ENCODE measurements at regions not wholly inside any gene's neighbourhood (a gene's known extent, or its start where the extent isn't known, plus 50 kb on each side); places are given as distances from the start of the nearest gene placed in this dataset.

DNA sequence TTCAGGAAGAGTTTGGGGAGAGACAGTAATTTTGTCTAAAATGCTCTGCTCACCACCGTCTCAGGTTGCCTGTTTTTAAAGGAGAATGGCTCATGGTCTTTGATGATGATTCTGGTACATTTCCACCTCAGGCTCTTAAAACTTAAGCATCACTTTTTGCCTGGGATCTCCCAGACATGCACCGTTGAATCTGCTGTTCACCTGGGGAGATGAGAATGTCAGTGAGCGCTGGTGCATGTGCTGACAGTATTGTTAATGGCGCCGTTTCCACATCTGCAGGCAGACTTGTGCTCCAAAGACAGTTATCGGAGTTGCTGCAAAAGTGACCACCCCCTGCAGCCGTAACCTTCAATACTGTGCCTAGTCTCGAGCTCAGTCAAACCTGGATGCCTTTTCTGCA is 219.0 kb upstream of the TPM1 start:
- no peak for DNase-seq

DNA sequence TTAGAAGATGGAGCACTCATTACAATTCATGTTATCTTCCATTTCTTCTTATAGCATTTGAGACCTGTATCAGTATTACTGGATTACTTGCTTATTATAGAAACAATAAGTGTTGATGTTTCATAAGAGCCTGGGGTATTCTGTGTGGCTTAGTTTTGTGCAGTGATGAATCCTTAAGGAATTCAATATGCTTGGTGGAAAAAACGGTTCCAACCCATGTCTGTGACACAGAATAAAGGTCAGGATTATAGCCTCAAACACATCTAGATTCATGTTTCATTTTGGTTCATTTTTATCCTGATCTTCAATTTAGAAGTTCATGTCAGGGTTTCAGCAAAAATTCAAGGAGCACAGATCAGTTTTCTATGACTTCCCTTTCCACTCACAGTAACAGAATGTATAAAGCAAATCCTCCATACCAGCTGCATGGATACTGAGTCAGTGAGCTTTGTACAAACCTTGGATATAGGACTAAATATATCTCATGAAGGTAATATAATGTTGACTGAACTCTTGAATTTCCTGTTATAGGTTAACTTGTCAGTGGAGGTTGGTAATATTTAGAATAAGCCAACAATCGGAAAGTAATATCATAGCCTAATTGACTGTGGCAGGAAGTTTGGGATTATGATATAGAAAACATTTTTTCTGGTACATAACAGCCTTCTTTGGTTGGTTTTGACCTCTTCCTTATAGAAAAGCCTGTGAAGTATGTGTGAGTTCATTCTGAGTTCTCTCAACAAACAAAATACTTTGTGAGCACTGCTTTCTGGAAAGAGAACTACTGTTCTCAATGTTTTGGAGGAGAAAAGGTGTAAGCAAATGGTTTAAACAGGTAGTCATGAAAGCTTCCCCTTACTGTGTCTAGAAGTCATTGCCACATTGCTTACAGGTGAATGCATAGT is 218.2 kb upstream of the TPM1 start:
- no peak for DNase-seq

DNA sequence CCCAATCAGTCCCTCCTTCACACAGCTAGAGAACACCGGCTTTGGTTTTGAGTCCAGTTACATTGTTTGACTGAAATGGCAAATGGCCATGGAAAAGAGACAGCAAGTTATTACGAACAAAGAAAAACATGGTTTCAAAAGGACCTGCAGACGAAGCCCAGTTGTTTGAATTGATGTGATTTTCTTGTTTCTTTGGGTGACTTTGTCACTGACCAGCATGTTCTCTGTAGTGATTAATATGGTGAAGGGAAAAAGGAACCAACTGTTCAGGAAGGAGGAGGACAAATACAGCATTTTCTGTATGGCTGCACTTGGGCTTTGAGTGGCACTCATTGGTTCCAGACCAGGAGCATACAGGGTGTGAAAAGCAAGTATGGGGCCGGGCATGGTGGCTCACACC is 217.4 kb upstream of the TPM1 start:
- no peak for DNase-seq

DNA sequence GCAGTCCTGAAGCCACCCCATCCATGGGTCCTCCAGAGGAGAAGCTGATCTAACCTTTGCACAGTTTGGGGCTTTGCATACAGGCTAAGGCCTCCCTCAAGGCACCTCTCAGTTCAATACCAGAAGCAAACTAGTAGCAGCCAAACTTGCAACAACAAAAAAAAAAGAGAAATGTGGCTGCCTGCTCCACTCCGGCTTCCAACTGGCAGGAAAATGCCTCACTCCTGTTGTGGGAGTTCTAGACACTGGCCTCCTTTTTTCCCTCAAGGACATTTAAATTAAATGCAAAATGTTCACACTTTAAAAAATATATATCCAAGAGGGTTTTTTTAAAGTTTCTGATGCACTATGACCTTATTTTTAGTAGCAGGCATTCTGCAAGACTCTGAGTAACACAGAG is 216.0 kb upstream of the TPM1 start:
- no peak for DNase-seq

DNA sequence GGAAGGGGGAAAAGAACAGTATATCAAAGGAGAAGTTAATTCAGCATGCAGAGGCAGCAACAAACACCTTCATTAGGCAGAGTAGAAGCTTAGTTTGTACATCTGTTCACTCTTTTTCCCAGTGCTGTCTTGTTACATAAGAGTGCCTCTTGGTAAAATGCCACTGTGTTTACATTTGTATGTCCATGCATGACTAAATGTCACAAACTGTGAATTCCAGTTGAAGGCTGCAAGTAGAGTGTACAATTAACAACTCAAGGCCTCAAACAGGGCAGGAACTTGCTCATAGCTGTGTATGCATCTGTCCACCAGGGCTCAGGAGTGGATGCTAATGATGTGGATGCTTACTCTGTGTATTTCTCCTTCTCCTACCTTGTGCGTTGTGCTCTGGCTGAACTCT is 214.2 kb upstream of the TPM1 start:
- no peak for DNase-seq

DNA sequence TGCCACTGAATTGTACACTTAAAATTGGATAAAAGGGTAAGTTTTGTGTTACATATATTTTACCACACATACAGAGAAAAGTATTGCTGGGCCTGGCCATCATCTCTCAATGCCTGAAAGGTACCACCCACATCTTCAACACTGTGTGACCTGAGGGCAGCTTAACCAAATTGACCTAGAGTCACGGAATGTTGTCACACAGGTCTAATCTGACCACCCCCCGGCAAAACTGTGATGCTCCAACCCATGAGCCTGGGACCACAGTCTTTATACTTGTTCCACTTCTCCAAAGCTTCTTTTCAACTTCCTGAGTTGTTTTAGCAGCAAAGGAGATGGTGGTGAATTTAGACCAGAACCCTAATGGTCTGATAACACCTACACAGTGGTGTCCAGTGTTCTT is 210.3 kb upstream of the TPM1 start:
- DNase-seq = no peak

DNA sequence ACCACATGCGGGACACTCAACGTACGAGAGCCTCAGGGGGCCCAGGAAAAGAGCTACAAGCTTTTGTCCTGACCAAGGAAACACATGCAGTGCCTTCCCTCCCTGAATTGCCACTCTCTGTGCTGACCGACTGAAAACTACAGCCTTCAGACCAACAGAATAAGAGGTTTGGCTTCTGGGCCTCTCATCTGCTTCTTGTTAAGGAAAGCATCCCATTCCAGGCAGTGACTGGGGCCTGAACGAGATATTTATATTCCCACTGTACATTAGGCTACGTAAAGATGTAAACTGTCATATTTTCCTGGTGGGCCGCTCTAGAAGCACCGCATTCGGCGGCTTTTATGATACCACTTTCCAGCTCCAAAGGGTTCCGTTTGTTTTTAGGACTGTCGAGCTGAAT is 208.9 kb upstream of the TPM1 start:
- DNase-seq = no peak

DNA sequence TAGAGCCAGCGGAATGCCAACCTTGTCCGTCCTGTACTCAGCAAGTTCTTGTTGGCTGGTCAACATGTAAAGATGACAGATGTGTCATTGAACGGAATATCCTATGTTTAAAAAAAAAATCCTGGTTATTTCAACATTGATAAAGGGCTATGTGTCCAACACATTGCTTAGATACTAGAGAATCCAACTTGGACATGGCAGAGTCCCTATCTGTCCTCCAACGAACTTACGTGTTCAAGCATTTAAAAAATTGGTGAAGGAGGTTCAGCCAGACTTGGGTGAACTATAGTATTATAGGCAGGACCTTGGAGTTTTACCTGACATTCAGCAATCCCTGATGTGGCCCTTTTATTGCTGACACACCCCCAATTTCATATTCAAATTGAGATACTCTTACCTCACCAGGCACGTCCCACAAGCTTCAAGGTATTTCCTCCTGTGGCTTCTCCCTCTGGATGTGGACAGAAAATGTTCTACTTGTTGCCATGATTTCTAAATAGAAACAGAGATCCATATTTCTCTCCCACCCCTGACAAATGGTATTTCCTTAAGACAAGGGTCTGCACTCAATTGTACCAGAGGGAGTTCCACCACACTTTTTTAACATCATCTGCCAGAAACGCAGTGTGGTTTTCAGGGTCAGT is 207.7 kb upstream of the TPM1 start:
- DNase-seq = no peak

DNA sequence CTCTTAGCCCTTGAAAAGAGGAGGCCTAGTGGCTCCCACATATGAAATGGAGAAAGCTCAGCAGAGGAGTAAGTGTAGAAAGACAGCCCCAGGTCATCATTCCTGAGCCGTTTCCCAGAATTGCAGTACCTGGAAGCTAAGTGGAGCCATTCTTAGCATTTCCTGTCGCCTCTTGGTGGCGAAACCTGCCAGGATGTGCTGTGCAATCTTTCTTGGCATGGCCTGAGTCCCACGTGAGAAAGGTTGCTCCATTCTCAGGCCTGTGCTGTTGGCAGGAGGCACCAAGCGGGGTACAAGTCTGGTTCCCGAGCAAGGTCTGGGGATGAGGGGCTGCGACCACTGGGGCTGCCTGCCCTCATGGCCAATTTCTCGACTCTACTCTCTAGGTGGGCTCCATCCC is 207.2 kb upstream of the TPM1 start:
- DNase-seq = no peak

DNA sequence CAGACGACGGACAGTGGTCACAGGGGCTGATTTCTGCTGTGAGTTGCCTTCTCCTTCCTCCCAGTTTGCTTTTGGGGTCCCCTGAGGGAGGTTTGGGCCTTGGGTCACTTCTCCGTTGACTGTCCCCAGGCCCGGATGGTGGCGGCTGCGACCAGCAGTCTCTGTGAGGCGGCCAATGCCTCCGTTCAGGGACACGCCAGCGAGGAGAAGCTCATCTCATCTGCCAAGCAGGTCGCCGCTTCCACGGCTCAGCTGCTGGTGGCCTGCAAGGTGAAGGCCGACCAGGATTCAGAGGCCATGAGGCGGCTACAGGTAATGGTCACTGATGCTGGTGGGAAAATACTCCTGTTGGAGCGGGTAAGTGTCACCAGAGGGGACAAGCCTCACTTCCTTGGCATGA is 206.8 kb upstream of the TPM1 start:
- DNase-seq = no peak

DNA sequence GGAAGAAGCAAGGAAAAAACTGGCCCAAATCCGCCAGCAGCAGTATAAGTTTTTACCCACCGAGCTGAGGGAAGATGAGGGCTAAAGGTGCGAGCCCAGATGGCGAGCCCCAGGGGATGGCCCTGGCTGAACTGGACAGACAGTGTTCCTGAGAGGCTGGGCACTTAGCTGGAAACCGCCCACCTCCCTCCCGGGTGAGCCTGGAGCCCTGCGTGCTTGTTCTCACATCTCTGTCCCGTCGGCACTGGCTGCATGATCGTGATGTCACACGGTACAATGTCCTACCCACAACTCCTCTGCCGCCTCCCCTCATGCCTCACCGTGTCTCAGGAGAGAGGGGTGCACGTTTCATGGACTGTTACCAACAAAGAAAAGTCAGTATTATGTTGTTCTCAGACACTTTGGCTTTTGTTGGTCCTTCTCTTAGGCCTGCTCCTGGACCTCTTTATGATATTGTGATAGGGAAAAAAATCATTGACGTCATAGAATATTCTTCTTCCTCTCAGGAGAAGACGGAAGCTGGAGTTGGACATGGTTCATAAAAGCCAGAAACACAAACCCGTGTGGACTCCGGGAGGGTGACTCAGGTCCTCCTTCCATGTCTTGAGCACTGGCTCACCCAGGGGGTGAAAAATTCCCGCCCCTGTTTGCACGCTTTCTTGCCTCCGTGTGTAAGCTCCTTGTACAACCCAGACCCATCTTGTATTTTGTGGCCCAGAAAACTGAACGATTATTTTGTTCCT is 201.8 kb upstream of the TPM1 start:
- DNase-seq = no peak

DNA sequence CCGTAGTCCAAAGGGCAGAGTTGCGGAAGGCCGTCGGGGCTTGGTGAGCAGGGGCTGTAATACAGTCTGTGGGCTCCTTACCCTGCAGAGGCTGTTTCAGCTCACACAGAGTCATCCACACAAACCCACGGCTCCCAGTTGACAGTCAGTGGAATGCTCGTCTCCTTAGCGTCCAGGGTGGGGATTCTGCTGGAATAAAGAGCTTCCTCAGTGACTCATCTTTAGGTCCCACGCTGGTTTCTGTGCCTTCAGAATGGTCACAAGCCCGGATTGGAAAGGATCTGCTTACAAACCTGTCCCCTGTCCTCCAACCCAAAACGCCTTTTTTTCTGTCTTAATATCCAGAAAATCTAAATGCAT is 201.3 kb upstream of the TPM1 start:
- no peak for DNase-seq

DNA sequence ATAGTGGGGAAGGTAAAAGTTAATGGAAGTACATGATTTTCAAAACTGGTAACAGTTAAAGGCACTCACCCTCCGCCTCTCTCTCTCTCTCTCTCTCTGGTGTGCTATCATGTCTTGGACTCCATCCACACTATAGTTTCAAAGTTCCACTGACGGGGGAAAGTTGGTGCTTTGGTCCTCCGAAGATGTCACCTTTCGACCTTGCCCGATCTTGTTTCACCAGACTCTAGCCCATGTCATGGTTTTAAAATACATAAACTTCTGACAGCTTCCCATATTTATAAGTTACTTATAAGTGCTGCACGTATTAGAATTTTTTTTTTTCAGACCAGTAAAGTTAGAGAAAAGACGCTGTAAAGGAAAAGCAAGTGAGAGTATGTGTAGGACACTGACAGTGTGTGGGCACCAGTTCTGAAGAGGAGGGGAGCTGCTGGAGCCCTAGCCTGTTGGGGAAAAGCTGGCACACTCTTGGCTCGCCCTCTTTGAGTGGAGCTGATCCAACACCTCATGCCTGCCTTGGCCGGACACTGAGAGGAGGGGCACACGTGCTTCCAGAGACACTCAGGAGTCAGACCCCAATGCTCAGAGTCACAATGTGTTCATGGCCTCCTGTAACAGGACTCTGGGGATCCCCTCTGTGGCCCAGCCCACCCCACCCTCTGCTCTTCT is 200.5 kb upstream of the TPM1 start:
- DNase-seq = no peak

DNA sequence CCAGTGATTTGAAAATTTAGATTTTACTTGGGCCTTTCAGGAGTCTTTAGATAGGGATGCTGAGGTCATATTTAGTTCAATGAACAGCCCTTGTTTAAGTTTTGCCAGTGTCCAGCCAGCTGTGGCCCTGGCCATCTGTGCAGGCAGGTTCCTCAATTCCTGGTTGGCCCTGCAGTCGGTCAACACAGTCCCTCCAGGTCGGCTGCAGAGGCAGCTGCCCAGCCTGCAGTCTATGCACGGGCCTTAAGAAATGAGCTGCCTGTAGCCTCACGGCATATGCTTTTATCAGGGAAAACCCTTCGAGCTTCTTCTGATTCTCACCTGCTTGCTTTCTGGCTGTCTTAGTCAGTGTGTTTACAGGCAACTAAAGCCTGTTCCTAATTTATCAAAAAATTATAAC is 199.2 kb upstream of the TPM1 start:
- DNase-seq = no peak

DNA sequence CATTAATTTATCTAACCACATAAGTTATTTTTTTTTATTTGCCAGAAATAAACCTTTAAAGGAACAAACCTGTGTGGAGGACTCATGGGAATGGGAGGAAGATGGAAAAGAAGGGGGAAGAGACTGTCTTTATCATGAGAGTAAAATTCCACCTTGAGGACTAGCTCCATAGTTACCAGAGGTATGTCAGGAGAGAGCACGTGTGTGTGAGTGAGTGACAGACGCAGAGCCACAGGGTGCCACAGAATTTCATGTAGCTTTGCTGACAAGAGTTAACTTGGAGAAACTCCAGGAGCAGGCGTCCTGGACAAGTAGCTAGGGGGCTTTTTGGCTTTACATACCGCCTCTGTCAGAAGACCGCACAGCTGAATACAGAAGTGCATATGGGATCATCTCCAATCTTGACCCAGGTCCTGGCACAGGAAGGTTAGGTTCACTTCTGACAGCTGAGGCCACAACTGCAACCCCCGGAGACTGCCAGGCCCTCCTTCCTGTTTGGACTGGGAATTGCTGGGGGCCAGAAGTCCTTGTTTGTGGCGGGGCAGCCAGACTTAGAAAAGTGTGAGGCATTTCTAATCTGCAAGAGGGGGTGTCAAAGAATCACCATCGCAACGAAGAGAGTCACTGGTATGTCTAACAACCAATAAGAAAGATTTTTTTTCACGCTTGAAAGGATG is 197.8 kb upstream of the TPM1 start:
- no peak for DNase-seq

DNA sequence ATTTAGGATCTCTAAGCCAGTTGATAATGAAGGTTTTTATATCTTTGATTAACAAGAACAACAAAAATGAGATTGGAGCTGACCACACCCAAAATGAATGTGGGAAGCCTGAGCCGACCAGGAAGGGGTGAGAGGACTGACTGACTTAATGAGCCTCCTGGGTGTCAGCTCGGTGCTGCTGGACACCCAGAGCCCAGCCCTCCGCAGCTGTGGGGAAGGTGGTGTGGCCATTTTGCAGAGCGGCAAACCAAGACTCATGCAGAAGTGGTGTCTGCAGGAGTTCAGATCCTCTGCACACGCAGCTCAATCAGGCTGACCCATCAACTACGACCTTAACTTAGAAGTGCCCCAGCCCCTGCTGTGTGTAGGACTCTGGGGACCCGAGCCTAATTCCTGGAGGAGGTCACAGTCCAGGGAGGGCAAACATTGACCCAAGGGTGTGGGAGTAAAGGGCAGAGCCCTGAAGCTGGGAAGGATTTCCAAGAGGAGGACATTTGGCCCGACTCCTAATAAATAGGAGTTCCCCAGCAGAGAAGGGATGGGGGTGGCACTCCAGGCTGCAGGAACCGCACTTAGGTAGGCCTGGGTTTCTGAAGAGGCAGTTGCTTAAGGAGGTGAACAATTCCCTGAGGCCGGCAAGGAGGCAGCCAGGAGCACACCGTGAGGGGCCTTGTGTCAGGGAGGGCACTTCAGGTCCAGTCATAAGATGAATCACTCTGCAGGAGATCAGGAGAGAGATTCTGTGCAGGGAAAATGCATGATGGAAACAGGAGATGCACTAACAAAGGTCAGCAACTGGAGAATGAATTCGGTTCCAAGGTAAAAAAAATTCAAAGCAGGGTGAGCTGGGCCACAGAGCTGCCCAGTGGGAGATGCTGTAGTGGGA is 197.1 kb upstream of the TPM1 start:
- DNase-seq = no peak

DNA sequence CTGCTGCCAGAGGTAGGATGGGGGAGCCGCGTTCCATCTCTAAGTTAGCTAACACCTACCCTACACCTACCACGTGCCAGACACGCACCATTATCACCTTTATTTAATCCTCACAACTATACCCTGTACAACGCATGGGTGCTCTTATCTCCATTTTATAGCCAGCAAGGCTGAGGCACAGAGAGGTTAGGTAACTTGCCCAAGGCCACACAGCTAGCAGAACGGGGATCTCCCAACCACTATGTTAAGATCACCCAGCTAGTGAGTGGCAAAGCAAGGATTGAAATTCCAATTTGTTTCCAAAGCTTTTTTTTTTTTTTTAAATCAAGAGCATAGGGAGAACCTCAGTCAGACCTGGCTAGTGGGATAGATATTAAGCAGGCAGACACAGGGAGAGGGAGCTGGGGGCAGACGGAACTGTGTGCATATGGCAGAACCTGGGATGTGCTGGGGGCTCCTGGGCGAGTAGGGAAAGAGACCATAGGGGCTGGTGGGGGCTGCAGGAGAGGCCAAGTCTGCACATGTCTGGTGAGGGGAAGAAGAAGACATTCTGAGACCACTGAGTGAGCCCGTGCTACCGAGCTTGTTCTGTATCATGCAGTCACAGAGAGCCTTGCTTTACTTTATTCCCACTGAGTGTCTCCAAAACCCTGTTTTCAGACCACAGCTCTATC is 196.3 kb upstream of the TPM1 start:
- no peak for DNase-seq

DNA sequence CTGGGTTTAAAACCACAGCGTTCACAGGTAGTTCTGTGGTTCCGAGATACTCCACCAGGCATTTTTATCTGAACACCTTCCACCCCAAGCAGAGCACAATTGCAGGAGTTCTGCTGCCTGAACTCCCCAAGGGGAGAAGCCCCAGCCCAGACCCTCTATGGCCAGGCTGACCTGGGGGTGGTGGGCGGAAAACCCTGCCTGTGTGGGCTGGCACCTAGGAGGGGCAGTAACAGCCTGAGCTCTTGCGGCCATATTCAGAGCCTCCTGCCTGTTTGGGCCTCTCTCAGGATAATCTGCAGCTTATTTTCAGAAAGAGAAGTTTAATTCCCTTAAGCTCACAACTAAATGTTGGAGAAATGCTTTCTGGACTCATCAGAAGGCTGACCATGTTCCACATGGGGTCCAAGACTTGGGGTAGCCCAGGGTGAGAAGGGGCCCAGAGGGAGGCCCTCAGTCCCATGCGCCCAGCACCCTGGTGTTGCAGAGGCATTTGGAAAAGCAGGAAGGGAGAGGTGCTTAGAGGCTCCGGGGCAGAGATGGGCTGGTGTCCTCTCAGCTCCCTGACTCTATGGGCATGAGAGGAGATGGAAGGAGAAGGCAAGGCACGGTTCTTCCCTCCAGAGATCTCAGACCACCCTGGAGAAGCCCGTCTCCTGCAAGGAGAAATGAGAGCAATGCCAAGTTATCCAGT is 195.6 kb upstream of the TPM1 start:
- DNase-seq = no peak

DNA sequence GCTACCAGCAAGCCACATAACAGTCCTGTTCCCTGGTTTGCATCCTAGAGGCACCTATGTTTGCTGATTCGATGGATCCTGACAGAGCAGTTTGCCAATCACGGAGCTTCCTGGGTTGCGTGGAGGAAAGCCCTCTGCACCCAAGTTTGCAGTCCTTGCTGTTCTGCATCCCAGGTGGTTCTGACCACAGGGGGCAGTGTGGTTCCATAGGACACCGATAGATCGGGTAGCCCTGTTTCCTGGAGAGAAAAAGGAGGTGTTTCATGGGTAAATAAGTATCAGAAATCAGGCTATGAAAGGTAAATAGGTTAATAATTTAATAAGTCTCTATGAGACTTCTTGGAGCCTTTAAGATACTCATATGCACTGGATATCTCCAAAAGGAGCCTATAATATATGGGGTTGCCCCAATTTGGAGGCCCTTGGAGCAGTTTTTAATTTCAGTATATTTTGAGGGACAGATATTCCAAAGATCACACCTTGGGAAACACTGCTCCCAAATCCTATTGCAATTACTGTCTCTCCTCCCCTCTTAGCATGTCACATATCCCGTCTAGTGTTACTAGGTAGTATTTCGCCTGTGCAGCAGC is 194.6 kb upstream of the TPM1 start:
- DNase-seq = no peak

DNA sequence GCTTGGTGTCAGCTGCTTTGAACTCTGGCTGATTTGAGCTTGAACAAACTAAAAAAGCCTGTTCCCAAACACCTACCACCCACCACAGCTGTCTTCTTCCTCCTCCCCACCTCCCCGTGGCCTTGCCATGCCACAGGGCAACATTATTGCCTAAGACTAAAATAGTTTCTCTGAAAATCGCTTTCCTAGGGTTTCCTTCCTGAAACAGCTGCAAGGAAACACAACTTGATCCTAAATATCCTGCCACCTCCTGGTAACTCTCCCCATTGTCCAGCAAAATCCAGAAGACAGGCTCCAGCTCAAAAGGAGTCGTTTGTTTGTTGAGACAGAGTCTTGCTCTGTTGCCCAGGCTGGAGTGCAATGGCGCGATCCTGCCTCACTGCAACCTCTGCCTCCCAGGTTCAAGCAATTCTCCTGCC is 193.9 kb upstream of the TPM1 start:
- no peak for DNase-seq
